GM19193 (cell line): ENCODE measurements at regions not wholly inside any gene's neighbourhood (a gene's known extent, or its start where the extent isn't known, plus 50 kb on each side); places are given as distances from the start of the nearest gene placed in this dataset.

Experiments used
- POLR2A ChIP-seq: IDR thresholded peaks from 4 replicates; pipeline ENCODE4 v1.6.1; 2011; ENCODE audit not compliant: insufficient read depth, insufficient read length; ENCODE audit errors: extremely low read depth

- TF ChIP-seq POLR2A: no peak
These were observed 50.4 kb upstream of the SERTAD2 start for GRCh38 chr2:64704161-64704560.

GRCh38 chr2:64704996-64705395 is 51.3 kb upstream of the SERTAD2 start:
- TF ChIP-seq POLR2A: no peak

- no peak for TF ChIP-seq POLR2A
These were observed 53.6 kb upstream of the SERTAD2 start for GRCh38 chr2:64707276-64707675.

- TF ChIP-seq POLR2A: no peak
These were observed 55.1 kb upstream of the SERTAD2 start for GRCh38 chr2:64708829-64709228.

GRCh38 chr2:64711252-64711800 is 57.6 kb upstream of the SERTAD2 start:
- TF ChIP-seq POLR2A: no peak

GRCh38 chr2:64713686-64714085 is 60.0 kb upstream of the SERTAD2 start:
- TF ChIP-seq POLR2A: no peak

- no peak for TF ChIP-seq POLR2A
These were observed 62.9 kb upstream of the SERTAD2 start for GRCh38 chr2:64716569-64716968.

GRCh38 chr2:64718250-64718885 is 64.7 kb upstream of the SERTAD2 start:
- no peak for TF ChIP-seq POLR2A

GRCh38 chr2:64720535-64721319 is 67.0 kb upstream of the SERTAD2 start:
- TF ChIP-seq POLR2A: no peak

GRCh38 chr2:64721320-64721623 is 67.6 kb upstream of the SERTAD2 start:
- no peak for TF ChIP-seq POLR2A

- no peak for TF ChIP-seq POLR2A
These were observed 68.8 kb upstream of the SERTAD2 start for GRCh38 chr2:64722291-64723044.

- TF ChIP-seq POLR2A: no peak
These were observed 73.5 kb upstream of the SERTAD2 start for GRCh38 chr2:64727013-64727767.

- TF ChIP-seq POLR2A: no peak
These were observed 74.2 kb upstream of the SERTAD2 start for GRCh38 chr2:64727843-64728463.

- TF ChIP-seq POLR2A: peak; percentile 29
These were observed 77.0 kb upstream of the SERTAD2 start for GRCh38 chr2:64730551-64731262.

GRCh38 chr2:64731263-64731643 is 77.5 kb upstream of the SERTAD2 start:
- no peak for TF ChIP-seq POLR2A

GRCh38 chr2:64731746-64732145 is 78.0 kb upstream of the SERTAD2 start:
- no peak for TF ChIP-seq POLR2A
